Endothelial cell of umbilical vein (primary cell): ENCODE measurements at regions not wholly inside any gene's neighbourhood (a gene's known extent, or its start where the extent isn't known, plus 50 kb on each side); places are given as distances from the start of the nearest gene placed in this dataset.

Source experiments
- BruUV-seq: library from RNA; stranded (reverse); fragments of 400-500 nt; replicated peaks from 2 replicates; lab custom pipeline; 2021; lab: Mats Ljungman, UMichigan
- CTCF ChIA-PET: fragments of 300-600, 350-600 bp; sonication (Branson Sonifier 250); formaldehyde crosslinking; loops from one replicate; lab custom pipeline; 2021; ENCODE audit warnings: antibody characterized with exemption, inconsistent platforms; lab: Charles Lee
- POLR2A ChIA-PET: fragments of 300-600, 350-600 bp; sonication (Branson Sonifier 250); formaldehyde crosslinking; loops from one replicate; lab custom pipeline; 2021; ENCODE audit warnings: antibody characterized with exemption, inconsistent platforms; lab: Charles Lee
- DNase-seq: peaks from one replicate; pipeline ENCODE4 v3.0.0-alpha.2; 2011; ENCODE audit warnings: low read depth, low spot score
- FAIRE-seq: peaks from 2 replicates; lab custom pipeline; 2011; peaks lifted over from hg19 to GRCh38; lab: Jason Lieb, UNC
- H2AFZ ChIP-seq: 2 replicates; pipeline ENCODE4 v1.6.0; 2012; ENCODE audit warnings: low read depth, low read length, control low read depth, inconsistent platforms
- H3K27ac ChIP-seq: 2 replicates; pipeline ENCODE4 v1.5.1; 2011; ENCODE audit warnings: low read depth, mild to moderate bottlenecking, control low read depth, low read length, moderate library complexity; ENCODE audit not compliant: insufficient read depth
- H3K27me3 ChIP-seq, 2 experiments: 2 replicates each; pipeline versions ENCODE4 v1.6.0 to v1.6.1; 2011; ENCODE audit warnings: low read length in 2 of 2, mixed read lengths in 1 of 2; ENCODE audit not compliant: control insufficient read depth in 2 of 2, insufficient read depth in 2 of 2
- H3K36me3 ChIP-seq, 2 experiments: 2 replicates in 1 of 2; 3 replicates in 1 of 2; pipeline ENCODE4 v1.5.1; 2011; ENCODE audit warnings: low read length in 2 of 2, mild to moderate bottlenecking in 1 of 2, moderate library complexity in 1 of 2; ENCODE audit not compliant: control insufficient read depth in 2 of 2, insufficient read depth in 2 of 2; ENCODE audit errors: extremely low read depth in 1 of 2
- H3K4me1 ChIP-seq: 3 replicates; pipeline ENCODE4 v1.5.1; 2011; ENCODE audit warnings: mild to moderate bottlenecking, low read length; ENCODE audit not compliant: control insufficient read depth, insufficient read depth; ENCODE audit errors: extremely low read depth
- H3K4me2 ChIP-seq: 2 replicates; pipeline ENCODE4 v1.6.1; 2011; ENCODE audit warnings: low read length, control low read depth, mixed read lengths; ENCODE audit not compliant: insufficient read depth
- H3K4me3 ChIP-seq, 3 experiments: fragments of 200-600 bp in 1 of 3; sonication (generic), shearing (Covaris generic) in 1 of 3; replicated peaks in 1 of 3; 2 replicates each; pipeline ENCODE4 v1.5.1; 2011 to 2016; ENCODE audit warnings: control low read depth in 3 of 3, low read length in 3 of 3, mild to moderate bottlenecking in 2 of 3, inconsistent platforms in 1 of 3, low read depth in 1 of 3, moderate library complexity in 1 of 3; ENCODE audit not compliant: insufficient read depth in 1 of 3
- H3K79me2 ChIP-seq: 2 replicates; pipeline ENCODE4 v1.6.0; 2012; ENCODE audit warnings: low read length, inconsistent platforms; ENCODE audit not compliant: control insufficient read depth, insufficient read depth
- H3K9ac ChIP-seq: replicated peaks from 2 replicates; pipeline ENCODE3; 2011; ENCODE audit warnings: low read length, control low read depth; ENCODE audit not compliant: insufficient read depth; ENCODE audit errors: extremely low read depth
- H3K9me1 ChIP-seq: replicated peaks from 3 replicates; pipeline ENCODE4 v1.6.0; 2011; ENCODE audit warnings: mild to moderate bottlenecking, low read length; ENCODE audit not compliant: control insufficient read depth, insufficient read depth; ENCODE audit errors: extremely low read depth
- H3K9me3 ChIP-seq: replicated peaks from 2 replicates; pipeline ENCODE4 v1.5.1; 2012; ENCODE audit warnings: low read length, inconsistent platforms; ENCODE audit not compliant: control insufficient read depth, insufficient read depth
- H4K20me1 ChIP-seq: replicated peaks from 2 replicates; pipeline ENCODE3; 2011; ENCODE audit warnings: mild to moderate bottlenecking, low read length; ENCODE audit not compliant: control insufficient read depth, insufficient read depth; ENCODE audit errors: extremely low read depth
- EZH2 ChIP-seq: IDR thresholded peaks from 2 replicates; pipeline ENCODE4 v1.6.1; 2012; ENCODE audit warnings: borderline replicate concordance, low read depth, mild to moderate bottlenecking, moderate library complexity, low read length, inconsistent platforms; ENCODE audit not compliant: severe bottlenecking
- FOS ChIP-seq: IDR thresholded peaks from 2 replicates; pipeline ENCODE4 v1.6.1; 2011; ENCODE audit warnings: mild to moderate bottlenecking, low read length, moderate library complexity, borderline replicate concordance; ENCODE audit not compliant: insufficient read depth
- GATA2 ChIP-seq: IDR thresholded peaks from 2 replicates; pipeline ENCODE4 v1.7.0; 2011; ENCODE audit warnings: low read depth, mild to moderate bottlenecking, moderate library complexity, mixed read lengths, low read length; ENCODE audit not compliant: insufficient read length, insufficient read depth
- JUN ChIP-seq: IDR thresholded peaks from 2 replicates; pipeline ENCODE4 v1.6.1; 2011; ENCODE audit warnings: borderline replicate concordance, low read depth; ENCODE audit not compliant: insufficient read length, insufficient read depth
- MYC ChIP-seq: IDR thresholded peaks from one replicate; pipeline ENCODE4 v1.6.1; 2011; ENCODE audit warnings: mild to moderate bottlenecking, low read depth, low read length
- POLR2A ChIP-seq: IDR thresholded peaks from 2 replicates; pipeline ENCODE4 v1.6.1; 2012; ENCODE audit warnings: low read depth, mild to moderate bottlenecking, control low read depth, low read length
- POLR2AphosphoS5 ChIP-seq: IDR thresholded peaks from 2 replicates; pipeline ENCODE4 v1.6.1; 2012; ENCODE audit warnings: low read depth, mild to moderate bottlenecking, control low read depth, low read length, moderate library complexity; ENCODE audit not compliant: insufficient read depth
- dilution Hi-C: fragments of 300-500 bp; cut with MboI; formaldehyde crosslinking; loops from one replicate; pipeline ENCODE4 v1.15.0; 2019; ENCODE audit warnings: low sequenced_read_pairs; ENCODE audit not compliant: extremely low pct_ligation_motif_present
- intact Hi-C: fragments of 100-400 bp; cut with micrococcal nuclease; formaldehyde crosslinking; loops from one replicate; pipeline ENCODE4 v1.10.0; 2022
- TF ChIP-seq, protein P1 (sequence below): IDR thresholded peaks from 2 replicates; pipeline ENCODE4 v1.6.1; 2011; ENCODE audit not compliant: insufficient read depth, insufficient read length
- TF ChIP-seq, protein P2 (sequence below), 2 donors: IDR thresholded peaks; 1 replicate in 1 of 2; 2 replicates in 1 of 2; pipeline ENCODE4 v1.5.1; 2011; ENCODE audit warnings: low read length in 2 of 2, mild to moderate bottlenecking in 2 of 2, moderate library complexity in 2 of 2, control low read depth in 1 of 2, inconsistent platforms in 1 of 2, low read depth in 1 of 2; ENCODE audit not compliant: insufficient read depth in 1 of 2; ENCODE audit errors: extremely low read depth in 1 of 2

GRCh38 chr12:68435816-68436215 is 103.7 kb upstream of the MDM1 start:
- H3K27ac ChIP-seq, result no peak overlapping the region
- no TSS peak for BruUV-seq
- intact Hi-C loops, result no loop called here
- H4K20me1 ChIP-seq, result no peaks in the 10 kb centered on the region
- no peak overlapping the region for H3K4me3 ChIP-seq
- H2AFZ ChIP-seq, result no peak overlapping the region
- no peaks in the 10 kb centered on the region for H3K4me1 ChIP-seq
- FAIRE-seq, result no peak
- no peak overlapping the region for H3K4me2 ChIP-seq
- dilution Hi-C loops, result no loop called here
- no peaks in the 10 kb centered on the region for H3K9me3 ChIP-seq
- no peaks in the 10 kb centered on the region for H3K27me3 ChIP-seq
- no peak for DNase-seq
- no peak for TF ChIP-seq GATA2
- no peak for TF ChIP-seq FOS
- no peak for TF ChIP-seq POLR2AphosphoS5
- no peak for TF ChIP-seq JUN
- TF ChIP-seq, protein P1, sequence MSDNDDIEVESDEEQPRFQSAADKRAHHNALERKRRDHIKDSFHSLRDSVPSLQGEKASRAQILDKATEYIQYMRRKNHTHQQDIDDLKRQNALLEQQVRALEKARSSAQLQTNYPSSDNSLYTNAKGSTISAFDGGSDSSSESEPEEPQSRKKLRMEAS, result no peak
- no peak for TF ChIP-seq EZH2
- TF ChIP-seq MYC, result no peak
- TF ChIP-seq, protein P2, sequence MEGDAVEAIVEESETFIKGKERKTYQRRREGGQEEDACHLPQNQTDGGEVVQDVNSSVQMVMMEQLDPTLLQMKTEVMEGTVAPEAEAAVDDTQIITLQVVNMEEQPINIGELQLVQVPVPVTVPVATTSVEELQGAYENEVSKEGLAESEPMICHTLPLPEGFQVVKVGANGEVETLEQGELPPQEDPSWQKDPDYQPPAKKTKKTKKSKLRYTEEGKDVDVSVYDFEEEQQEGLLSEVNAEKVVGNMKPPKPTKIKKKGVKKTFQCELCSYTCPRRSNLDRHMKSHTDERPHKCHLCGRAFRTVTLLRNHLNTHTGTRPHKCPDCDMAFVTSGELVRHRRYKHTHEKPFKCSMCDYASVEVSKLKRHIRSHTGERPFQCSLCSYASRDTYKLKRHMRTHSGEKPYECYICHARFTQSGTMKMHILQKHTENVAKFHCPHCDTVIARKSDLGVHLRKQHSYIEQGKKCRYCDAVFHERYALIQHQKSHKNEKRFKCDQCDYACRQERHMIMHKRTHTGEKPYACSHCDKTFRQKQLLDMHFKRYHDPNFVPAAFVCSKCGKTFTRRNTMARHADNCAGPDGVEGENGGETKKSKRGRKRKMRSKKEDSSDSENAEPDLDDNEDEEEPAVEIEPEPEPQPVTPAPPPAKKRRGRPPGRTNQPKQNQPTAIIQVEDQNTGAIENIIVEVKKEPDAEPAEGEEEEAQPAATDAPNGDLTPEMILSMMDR (IDR thresholded peaks at IDR 0.05; ENCODE audit: extremely low read depth in 1 of 2, insufficient read depth in 1 of 2, low read depth in 1 of 2, low read length in 2 of 2), result no peak
- TF ChIP-seq POLR2A, result no peak
- no peaks in the 10 kb centered on the region for H3K36me3 ChIP-seq
- no peaks in the 10 kb centered on the region for H3K79me2 ChIP-seq
- CTCF ChIA-PET, result interaction anchor here (1.2 to 1.4 kb wide), 2 partner anchors 11 to 39 kb away, joined by 3 read pairs; no protein-coding TSS in a partner anchor
- H3K9me1 ChIP-seq, result no peaks in the 10 kb centered on the region
- no peak overlapping the region for H3K9ac ChIP-seq
- POLR2A ChIA-PET, result no interaction called here
